GM18511 (cell line): ENCODE measurements at regions not wholly inside any gene's neighbourhood (a gene's known extent, or its start where the extent isn't known, plus 50 kb on each side); places are given as distances from the start of the nearest gene placed in this dataset.
"Not testable (repeated sequence)": the region's sequence is repeated elsewhere in the genome, so short reads cannot be mapped to it uniquely, and the experiment has no call there.

Experiments
- ATAC-seq: cut with Tn5 transposase; IDR thresholded peaks from one replicate; pipeline ENCODE4 v1.9.1; 2021; ENCODE audit warnings: mild to moderate bottlenecking, moderate library complexity; ENCODE audit not compliant: unreplicated experiment

- ATAC-seq, result no peak
Measured at GRCh38 chr2:182594286-182594685, 121.8 kb upstream of the DNAJC10 start.

- ATAC-seq, result no peak
Measured at GRCh38 chr2:182595650-182596049, 120.4 kb upstream of the DNAJC10 start.

- no peak for ATAC-seq
Measured at GRCh38 chr2:182597570-182598295, 118.3 kb upstream of the DNAJC10 start.

GRCh38 chr2:182598626-182599025, 117.4 kb upstream of the DNAJC10 start:
- no peak for ATAC-seq

- no peak for ATAC-seq
Measured at GRCh38 chr2:182605166-182605565, 110.9 kb upstream of the DNAJC10 start.

GRCh38 chr2:182606728-182607681, 109.1 kb upstream of the DNAJC10 start:
- peak; percentile 68 for ATAC-seq

GRCh38 chr2:182608181-182608845, 107.7 kb upstream of the DNAJC10 start:
- ATAC-seq, result no peak

- not testable (repeated sequence) for ATAC-seq
Measured at GRCh38 chr2:182609005-182609404, 107.1 kb upstream of the DNAJC10 start.

- peak; percentile 50 for ATAC-seq
Measured at GRCh38 chr2:182610231-182610630, 105.8 kb upstream of the DNAJC10 start.

- ATAC-seq, result no peak
Measured at GRCh38 chr2:182611009-182611408, 105.0 kb upstream of the DNAJC10 start.

GRCh38 chr2:182615036-182615435, 101.0 kb upstream of the DNAJC10 start:
- no peak for ATAC-seq

- ATAC-seq, result no peak
Measured at GRCh38 chr2:182616471-182617393, 99.3 kb upstream of the DNAJC10 start.

- no peak for ATAC-seq
Measured at GRCh38 chr2:182618672-182619079, 97.4 kb upstream of the DNAJC10 start.

- no peak for ATAC-seq
Measured at GRCh38 chr2:182619276-182619675, 96.8 kb upstream of the DNAJC10 start.

- ATAC-seq, result no peak
Measured at GRCh38 chr2:182621191-182621590, 94.9 kb upstream of the DNAJC10 start.

- ATAC-seq, result no peak
Measured at GRCh38 chr2:182621810-182622209, 94.2 kb upstream of the DNAJC10 start.

GRCh38 chr2:182622231-182622630, 93.8 kb upstream of the DNAJC10 start:
- no peak for ATAC-seq

GRCh38 chr2:182625814-182626213, 90.2 kb upstream of the DNAJC10 start:
- no peak for ATAC-seq

- ATAC-seq, result no peak
Measured at GRCh38 chr2:182628916-182629315, 87.1 kb upstream of the DNAJC10 start.

- ATAC-seq, result no peak
Measured at GRCh38 chr2:182630207-182630606, 85.8 kb upstream of the DNAJC10 start.
